GM12891 (cell line): ENCODE measurements at regions not wholly inside any gene's neighbourhood (a gene's known extent, or its start where the extent isn't known, plus 50 kb on each side); places are given as distances from the start of the nearest gene placed in this dataset.

Experiments used
- DNase-seq: peaks from one replicate; pipeline ENCODE4 v3.0.0; 2011; ENCODE audit warnings: low spot score; ENCODE audit not compliant: insufficient read length
- FAIRE-seq: peaks from 2 replicates; lab custom pipeline; 2011; peaks lifted over from hg19 to GRCh38; lab: Jason Lieb, UNC
- PAX5 ChIP-seq: IDR thresholded peaks from 2 replicates; pipeline ENCODE4 v1.6.1; 2011; ENCODE audit warnings: low read length, moderate library complexity, mild to moderate bottlenecking; ENCODE audit not compliant: insufficient read depth, severe bottlenecking
- POLR2A ChIP-seq: IDR thresholded peaks from 2 replicates; pipeline ENCODE4 v1.6.1; 2011; ENCODE audit warnings: low read depth, low read length, control low read depth
- POLR2AphosphoS5 ChIP-seq: IDR thresholded peaks from 2 replicates; pipeline ENCODE4 v1.6.1; 2011; ENCODE audit warnings: low read depth, low read length, control low read depth
- POU2F2 ChIP-seq: IDR thresholded peaks from 2 replicates; pipeline ENCODE4 v1.6.1; 2011; ENCODE audit warnings: low read depth, mild to moderate bottlenecking, control low read depth, low read length, moderate library complexity
- SPI1 ChIP-seq: IDR thresholded peaks from 2 replicates; pipeline ENCODE4 v1.6.1; 2011; ENCODE audit warnings: low read depth, low read length, control low read depth
- TAF1 ChIP-seq: IDR thresholded peaks from 2 replicates; pipeline ENCODE4 v1.6.1; 2011; ENCODE audit warnings: low read depth, low read length, control low read depth

GRCh38 chr5:66498791-66499207, 97.4 kb upstream of the MAST4 start:
- FAIRE-seq = no peak
- no peak for DNase-seq
- TF ChIP-seq PAX5 (no peak), POLR2A (no peak), TAF1 (no peak), POU2F2 (no peak), POLR2AphosphoS5 (no peak), SPI1 (no peak)

GRCh38 chr5:66503203-66503789, 92.9 kb upstream of the MAST4 start:
- DNase-seq = no peak
- TF ChIP-seq POLR2AphosphoS5 = no peak
- no peak for TF ChIP-seq POU2F2
- TF ChIP-seq PAX5 = no peak
- TF ChIP-seq POLR2A = no peak
- FAIRE-seq = no peak

- TF ChIP-seq TAF1 (no peak), POLR2A (no peak), POLR2AphosphoS5 (no peak), SPI1 (no peak), POU2F2 (no peak), PAX5 (no peak)
- no peak for DNase-seq
Measured at GRCh38 chr5:66507106-66507505, 89.1 kb upstream of the MAST4 start.

GRCh38 chr5:66511491-66511890, 84.7 kb upstream of the MAST4 start:
- no peak for FAIRE-seq
- TF ChIP-seq PAX5 = no peak
- TF ChIP-seq POLR2A = no peak
- no peak for TF ChIP-seq POLR2AphosphoS5
- no peak for TF ChIP-seq POU2F2
- no peak for TF ChIP-seq SPI1
- no peak for TF ChIP-seq TAF1
- no peak for DNase-seq

More at GRCh38 chr5:66507106-66507505, 89.1 kb upstream of the MAST4 start:
- no peak for FAIRE-seq

- TF ChIP-seq POLR2AphosphoS5 = no peak
- TF ChIP-seq POU2F2 = no peak
- no peak for TF ChIP-seq TAF1
- TF ChIP-seq PAX5 = no peak
- no peak for TF ChIP-seq POLR2A
- no peak for TF ChIP-seq SPI1
- FAIRE-seq (no peak), DNase-seq (no peak)
Measured at GRCh38 chr5:66513130-66513529, 83.1 kb upstream of the MAST4 start.

- FAIRE-seq (no peak), DNase-seq (no peak)
- no peak for TF ChIP-seq POU2F2
- TF ChIP-seq POLR2A = no peak
- TF ChIP-seq TAF1 = no peak
- no peak for TF ChIP-seq PAX5
- TF ChIP-seq SPI1 = no peak
- no peak for TF ChIP-seq POLR2AphosphoS5
Measured at GRCh38 chr5:66515209-66515608, 81.0 kb upstream of the MAST4 start.

- no peak for TF ChIP-seq POLR2AphosphoS5
- no peak for TF ChIP-seq POU2F2
- TF ChIP-seq PAX5 = no peak
- TF ChIP-seq POLR2A = no peak
- no peak for TF ChIP-seq TAF1
- DNase-seq = no peak
- no peak for FAIRE-seq
Measured at GRCh38 chr5:66516550-66516949, 79.6 kb upstream of the MAST4 start.

- FAIRE-seq = no peak
- no peak for DNase-seq
- TF ChIP-seq TAF1 (no peak), PAX5 (no peak), SPI1 (no peak), POU2F2 (no peak), POLR2A (no peak), POLR2AphosphoS5 (no peak)
Measured at GRCh38 chr5:66517351-66517750, 78.8 kb upstream of the MAST4 start.

- FAIRE-seq (no peak), DNase-seq (no peak)
- TF ChIP-seq SPI1 = no peak
- TF ChIP-seq PAX5 = no peak
- no peak for TF ChIP-seq TAF1
- no peak for TF ChIP-seq POLR2AphosphoS5
- TF ChIP-seq POLR2A = no peak
Measured at GRCh38 chr5:66518052-66518451, 78.1 kb upstream of the MAST4 start.

- TF ChIP-seq POU2F2 (no peak), POLR2A (no peak)
- DNase-seq (no peak), FAIRE-seq (no peak)
Measured at GRCh38 chr5:66518753-66519152, 77.4 kb upstream of the MAST4 start.
